ENCODE measurements at regions not wholly inside any gene's neighbourhood (a gene's known extent, or its start where the extent isn't known, plus 50 kb on each side); places are given as distances from the start of the nearest gene placed in this dataset.

- H3K4me3 ChIP-seq (ENCODE audit: control insufficient read depth, low read depth, low read length), result no peak overlapping the region
- no peak for DNase-seq (ENCODE audit: low read depth)
- TF ChIP-seq CTCF (conservative IDR thresholded peaks at IDR 0.05; ENCODE audit: control insufficient read depth, insufficient read depth, low read depth, low read length), result no peak
Observed at GRCh38 chr2:5339473-5339872, 352.7 kb upstream of the SOX11 start.

GRCh38 chr2:5343785-5344335, 348.3 kb upstream of the SOX11 start:
- H3K4me3 ChIP-seq (ENCODE audit: control insufficient read depth, low read depth, low read length), result no peak overlapping the region
- TF ChIP-seq CTCF (conservative IDR thresholded peaks at IDR 0.05; ENCODE audit: control insufficient read depth, insufficient read depth, low read depth, low read length), result no peak
- no peak for DNase-seq (ENCODE audit: low read depth)

- no peak for TF ChIP-seq CTCF (conservative IDR thresholded peaks at IDR 0.05; ENCODE audit: control insufficient read depth, insufficient read depth, low read depth, low read length)
- no peak overlapping the region for H3K4me3 ChIP-seq (ENCODE audit: control insufficient read depth, low read depth, low read length)
- no peak for DNase-seq (ENCODE audit: low read depth)
Observed at GRCh38 chr2:5352286-5352685, 339.9 kb upstream of the SOX11 start.

GRCh38 chr2:5353565-5353964, 338.6 kb upstream of the SOX11 start:
- no peak for TF ChIP-seq CTCF (conservative IDR thresholded peaks at IDR 0.05; ENCODE audit: control insufficient read depth, insufficient read depth, low read depth, low read length)
- no peak overlapping the region for H3K4me3 ChIP-seq (ENCODE audit: control insufficient read depth, low read depth, low read length)
- no peak for DNase-seq (ENCODE audit: low read depth)

- DNase-seq (ENCODE audit: low read depth), result no peak
- no peak for TF ChIP-seq CTCF (conservative IDR thresholded peaks at IDR 0.05; ENCODE audit: control insufficient read depth, insufficient read depth, low read depth, low read length)
- no peak overlapping the region for H3K4me3 ChIP-seq (ENCODE audit: control insufficient read depth, low read depth, low read length)
Observed at GRCh38 chr2:5359397-5359796, 332.8 kb upstream of the SOX11 start.

- no peak overlapping the region for H3K4me3 ChIP-seq (ENCODE audit: control insufficient read depth, low read depth, low read length)
- no peak for DNase-seq (ENCODE audit: low read depth)
- TF ChIP-seq CTCF (conservative IDR thresholded peaks at IDR 0.05; ENCODE audit: control insufficient read depth, insufficient read depth, low read depth, low read length), result no peak
Observed at GRCh38 chr2:5360081-5360480, 332.1 kb upstream of the SOX11 start.

- DNase-seq (ENCODE audit: low read depth), result no peak
- no peak overlapping the region for H3K4me3 ChIP-seq (ENCODE audit: control insufficient read depth, low read depth, low read length)
- TF ChIP-seq CTCF (conservative IDR thresholded peaks at IDR 0.05; ENCODE audit: control insufficient read depth, insufficient read depth, low read depth, low read length), result no peak
Observed at GRCh38 chr2:5364361-5364760, 327.8 kb upstream of the SOX11 start.
